ENCODE measurements at regions not wholly inside any gene's neighbourhood (a gene's known extent, or its start where the extent isn't known, plus 50 kb on each side); places are given as distances from the start of the nearest gene placed in this dataset.
"Not testable (repeated sequence)": the region's sequence is repeated elsewhere in the genome, so short reads cannot be mapped to it uniquely, and the experiment has no call there.

DNA sequence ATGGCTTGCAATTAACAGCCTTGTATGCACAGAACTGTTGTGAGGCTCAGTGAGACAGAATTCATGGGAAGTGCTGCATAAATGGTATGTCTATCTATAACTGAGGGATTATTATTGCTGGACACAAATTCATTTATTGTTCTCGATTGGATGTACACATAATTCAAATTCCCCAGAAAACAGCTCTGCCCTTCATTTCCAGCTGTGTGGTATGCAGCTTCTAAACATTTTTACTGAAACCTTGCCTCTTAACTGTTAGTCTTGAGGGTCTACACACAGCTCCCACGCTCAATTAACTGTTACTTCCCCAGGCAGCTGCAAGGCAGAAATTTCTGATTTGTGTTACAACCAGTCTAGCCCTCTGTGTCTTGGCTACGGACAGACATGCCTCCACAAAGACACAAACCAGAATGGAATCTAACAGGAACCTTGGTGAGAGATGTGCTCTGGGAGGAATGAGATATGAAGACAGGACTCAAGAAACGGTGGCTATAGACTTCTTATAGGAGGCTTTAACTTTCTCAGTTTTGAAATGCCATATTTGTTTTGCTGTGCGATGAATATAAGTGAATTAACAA is 139.7 kb upstream of the TBL1XR1 start:
- DNase-seq (ENCODE audit: low read depth in 2 of 2): no peak

DNA sequence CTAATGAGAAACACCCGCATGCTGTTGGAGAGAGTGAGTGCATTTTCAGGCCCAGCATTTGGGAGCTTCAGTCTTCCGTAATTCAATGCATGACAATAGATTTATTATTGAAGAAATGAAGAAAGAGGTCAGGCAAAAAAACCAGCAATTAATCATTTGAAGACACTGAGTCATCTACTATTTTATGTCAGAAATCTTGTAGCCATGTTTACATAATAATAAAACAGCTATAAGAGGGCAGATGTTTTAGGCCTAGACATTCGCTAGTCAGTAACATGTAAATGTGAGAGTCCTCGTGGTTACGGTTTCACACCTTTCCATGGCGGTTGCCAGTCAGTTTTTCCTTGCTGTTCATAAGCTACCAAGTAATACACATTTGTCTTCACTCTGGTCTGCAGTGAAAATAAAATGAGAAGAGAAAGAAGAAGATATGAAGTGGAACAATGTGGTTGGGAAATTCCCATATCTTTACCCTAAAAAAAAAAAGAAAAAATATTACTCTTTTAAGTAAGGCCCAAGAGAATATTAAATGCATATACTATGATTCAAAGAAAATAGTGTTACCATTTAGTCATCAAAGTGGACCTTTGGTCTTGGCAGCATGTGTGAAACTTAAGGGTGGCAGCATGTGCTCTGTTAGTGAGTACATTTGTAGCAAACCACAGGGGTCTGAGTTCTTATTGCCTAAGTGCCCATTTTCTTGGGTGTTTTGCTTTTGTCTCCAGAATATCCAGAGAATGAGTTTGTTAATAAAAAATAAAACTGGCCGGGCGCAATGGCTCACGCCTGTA is 140.5 kb upstream of the TBL1XR1 start:
- peak in 1 of 2 donors; percentile 31 for DNase-seq (ENCODE audit: low read depth in 2 of 2)

DNA sequence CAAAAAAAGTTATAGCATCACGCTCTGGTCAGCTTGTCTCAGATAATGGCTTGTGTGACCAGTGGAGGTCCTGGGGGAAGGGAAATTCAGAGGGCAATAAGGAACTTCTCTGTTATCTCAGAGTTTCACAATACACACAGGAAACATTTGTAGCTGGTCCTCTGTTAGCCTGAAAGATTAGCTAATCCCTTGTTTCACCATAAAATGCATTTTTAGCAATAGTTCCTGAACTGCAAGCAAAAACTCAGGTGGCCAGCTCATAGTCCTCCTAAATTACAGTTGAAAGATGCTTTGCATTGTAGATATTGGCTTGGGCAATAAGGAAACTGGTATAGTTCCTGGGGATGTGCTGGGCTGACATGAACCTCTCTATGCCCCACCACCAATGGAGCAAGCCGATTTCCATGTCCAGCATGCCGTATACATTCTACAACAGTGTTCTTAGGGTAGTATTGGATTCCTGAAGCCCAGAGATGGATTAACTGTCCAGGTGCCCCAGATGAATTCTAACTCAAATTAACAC is 141.5 kb upstream of the TBL1XR1 start:
- peak; percentile 10 to 49 for DNase-seq (ENCODE audit: low read depth in 2 of 2)

GRCh38 chr3:177339220-177339703 is 142.0 kb upstream of the TBL1XR1 start:
- not testable (repeated sequence) for DNase-seq (ENCODE audit: low read depth in 2 of 2)

DNA sequence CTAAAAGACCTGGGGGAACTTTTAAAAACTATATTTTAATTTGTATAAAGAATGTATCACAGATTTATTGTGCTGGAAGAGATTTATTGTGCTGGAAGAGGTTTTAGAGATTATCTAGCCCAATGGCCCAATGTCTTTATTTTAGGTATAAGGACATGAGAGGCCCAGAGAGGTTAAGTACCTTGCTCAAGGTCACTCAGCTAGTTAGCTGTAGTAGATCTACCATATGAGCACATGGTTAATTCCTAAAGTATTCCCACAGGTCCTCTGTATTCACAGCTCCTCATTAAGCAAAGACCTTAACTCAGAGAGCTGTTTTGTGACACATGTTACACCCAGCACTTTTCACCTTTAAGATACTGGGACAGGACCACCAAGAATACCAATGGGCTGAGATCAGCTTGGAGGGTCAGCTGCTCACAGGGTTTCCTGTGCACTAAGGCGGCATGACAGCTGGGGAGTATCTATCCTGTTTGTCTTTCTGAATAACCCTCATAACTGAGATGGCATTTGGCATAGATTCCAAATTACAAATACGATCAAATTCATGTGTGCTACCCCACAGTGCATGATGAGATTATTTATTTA is 143.1 kb upstream of the TBL1XR1 start:
- DNase-seq (ENCODE audit: low read depth in 2 of 2): peak; percentile 38 to 50

- DNase-seq (ENCODE audit: low read depth in 2 of 2): no peak
Observed at GRCh38 chr3:177341736-177342419, 144.6 kb upstream of the TBL1XR1 start.

DNA sequence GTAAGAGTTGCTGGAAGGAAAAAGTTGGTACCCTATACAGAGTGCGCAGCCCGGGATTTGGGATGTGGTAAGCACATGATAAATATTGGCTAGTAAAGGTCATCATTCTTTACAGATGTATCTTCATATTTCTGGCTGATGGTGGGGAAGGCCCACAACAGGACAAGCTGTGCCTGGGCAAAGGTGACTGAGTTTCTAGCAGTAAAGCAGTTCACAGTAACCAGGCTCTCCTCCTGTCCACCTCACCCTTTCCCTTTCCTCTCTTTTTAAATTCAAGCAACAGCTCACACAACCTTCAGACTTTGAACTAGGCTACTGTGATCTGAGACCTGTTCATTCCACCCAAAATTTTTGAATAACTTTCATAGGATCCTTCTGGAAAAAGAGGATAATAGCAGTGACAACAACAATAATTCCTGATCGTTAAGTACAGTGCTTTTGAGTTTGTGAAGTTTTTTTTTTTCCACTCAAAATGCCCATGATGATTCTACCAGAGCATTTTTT is 145.9 kb upstream of the TBL1XR1 start:
- DNase-seq (ENCODE audit: low read depth in 2 of 2): peak in 1 of 2 donors; percentile 56

DNA sequence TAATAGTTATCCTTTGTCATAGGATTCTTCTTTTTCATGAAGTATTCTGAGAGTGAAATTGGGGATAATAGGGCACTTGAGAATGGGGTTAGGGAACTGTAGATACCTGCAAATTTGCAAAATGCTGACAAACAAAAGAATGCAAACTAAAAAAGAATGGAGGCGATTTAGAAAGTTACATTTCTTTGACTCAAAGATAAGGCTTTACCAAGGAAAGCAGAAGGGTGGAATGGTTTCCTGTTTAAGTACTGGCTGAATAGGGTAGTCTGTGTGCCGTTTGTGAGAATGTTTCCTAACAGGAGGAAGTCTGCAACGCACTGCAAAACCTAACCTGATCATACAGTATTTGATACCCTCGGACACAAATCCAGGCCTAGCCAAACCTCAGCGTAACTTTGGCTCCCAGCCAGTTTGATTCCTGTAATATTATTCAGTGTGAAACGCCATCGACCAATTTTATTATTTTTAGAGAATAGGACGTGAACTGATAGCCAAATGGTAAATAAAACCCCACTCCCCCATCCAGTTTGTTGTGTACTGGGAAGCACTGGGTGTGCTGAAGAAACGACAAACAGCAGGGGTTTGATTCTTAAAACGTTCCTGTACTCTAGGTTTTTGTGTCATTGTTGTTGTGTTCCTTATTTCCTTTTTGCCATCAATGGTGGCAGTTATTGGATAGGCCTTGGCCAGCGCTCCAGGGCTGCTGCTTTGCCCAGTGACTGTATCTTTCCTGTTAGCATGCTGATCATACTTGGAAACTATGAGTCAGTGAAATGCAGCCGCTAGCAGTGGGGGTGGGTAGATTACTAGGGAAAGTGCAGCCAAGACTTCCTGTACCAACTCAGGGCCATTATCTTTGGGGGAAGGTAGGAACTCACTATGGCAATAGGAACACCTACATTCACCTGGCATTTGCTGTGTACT is 148.0 kb upstream of the TBL1XR1 start:
- peak; percentile 98 for DNase-seq (ENCODE audit: low read depth in 2 of 2)

DNA sequence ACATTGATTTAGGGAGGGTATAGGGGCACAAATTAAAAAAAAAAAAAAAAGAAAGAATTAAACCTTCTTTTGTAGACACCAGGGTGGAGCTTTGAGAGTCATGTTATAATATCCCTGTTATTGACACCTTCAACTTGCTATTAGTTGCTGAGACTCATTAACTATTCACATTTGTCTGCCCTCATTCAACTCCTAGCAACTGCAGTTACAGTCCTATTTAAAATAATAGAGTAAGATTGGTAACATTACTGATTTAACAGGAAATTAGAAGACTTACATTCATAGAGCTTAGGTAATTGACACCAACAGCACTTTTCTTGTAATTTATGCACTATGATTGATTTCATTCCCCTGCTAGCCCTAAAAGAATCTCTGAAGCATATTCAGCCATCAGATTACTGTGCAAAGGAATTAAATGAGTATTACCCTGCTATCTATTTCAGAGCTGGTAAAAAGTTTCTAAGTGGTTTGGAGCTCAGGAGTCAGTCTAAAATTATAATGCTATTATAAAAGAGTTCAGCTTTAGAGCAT is 148.8 kb upstream of the TBL1XR1 start:
- DNase-seq (ENCODE audit: low read depth in 2 of 2): no peak

GRCh38 chr3:177346878-177347277 is 149.6 kb upstream of the TBL1XR1 start:
- no peak for DNase-seq (ENCODE audit: low read depth in 2 of 2)

- DNase-seq (ENCODE audit: low read depth in 2 of 2): no peak
Observed at GRCh38 chr3:177347611-177348010, 150.3 kb upstream of the TBL1XR1 start.

GRCh38 chr3:177348974-177349373 is 151.7 kb upstream of the TBL1XR1 start:
- no peak for DNase-seq (ENCODE audit: low read depth in 2 of 2)

DNA sequence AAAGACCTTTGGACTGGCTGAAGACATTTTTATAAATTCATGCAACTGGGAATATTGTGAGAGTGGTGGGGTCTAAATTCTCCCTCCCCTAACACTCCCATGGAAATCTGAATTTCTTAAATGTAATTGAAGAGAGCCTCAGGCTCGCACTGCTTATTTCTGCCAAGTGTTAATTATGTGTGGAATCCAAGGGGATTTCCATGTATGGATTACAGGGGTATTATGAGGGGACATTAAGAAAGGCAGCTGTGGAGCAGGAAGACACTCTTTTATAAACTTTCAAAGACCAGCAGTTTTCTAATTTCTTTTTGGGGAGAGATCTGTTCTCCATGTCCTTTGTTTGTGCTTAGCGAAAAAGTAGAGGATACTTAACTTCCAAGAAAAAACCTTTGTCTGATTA is 152.1 kb upstream of the TBL1XR1 start:
- DNase-seq (ENCODE audit: low read depth in 2 of 2): no peak

DNA sequence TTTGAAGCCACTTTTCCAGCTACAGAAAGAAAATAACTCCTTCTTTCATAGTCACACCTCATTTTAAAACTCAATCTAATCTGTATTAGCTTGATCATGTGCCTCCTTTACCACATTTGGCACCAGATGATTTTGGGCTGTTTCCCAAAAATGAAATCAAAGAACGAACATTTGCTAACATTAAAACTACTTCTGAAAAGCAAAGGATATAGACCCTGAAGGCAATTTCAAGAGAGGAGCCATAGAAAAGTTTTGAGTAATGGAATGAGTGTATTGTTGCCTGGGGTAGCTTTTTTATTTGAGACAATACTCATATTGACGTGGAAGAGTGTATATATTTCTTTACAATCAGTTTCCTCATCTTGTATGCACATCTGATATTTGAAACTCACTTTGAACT is 152.8 kb upstream of the TBL1XR1 start:
- DNase-seq (ENCODE audit: low read depth in 2 of 2): no peak

- no peak for DNase-seq (ENCODE audit: low read depth in 2 of 2)
Observed at GRCh38 chr3:177351206-177351605, 153.9 kb upstream of the TBL1XR1 start.

DNA sequence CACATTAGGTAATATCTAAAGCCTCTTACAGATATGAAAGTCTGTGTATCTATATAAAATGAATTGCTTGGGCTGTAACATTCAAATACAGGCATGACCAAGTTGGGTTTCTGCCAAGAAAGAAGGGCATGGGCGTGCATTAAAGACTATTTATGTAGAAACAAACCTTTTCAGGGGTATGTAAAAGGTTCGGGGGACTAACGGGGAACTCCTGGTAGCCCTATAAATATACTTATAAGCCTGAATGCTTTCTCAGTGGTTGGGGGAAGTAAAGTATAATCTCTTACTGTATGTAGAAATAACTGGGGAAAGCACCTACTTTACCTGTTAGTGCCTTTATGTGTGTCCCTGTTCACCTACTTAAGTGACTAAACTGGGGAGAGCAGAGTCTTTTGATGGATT is 154.5 kb upstream of the TBL1XR1 start:
- no peak for DNase-seq (ENCODE audit: low read depth in 2 of 2)

DNA sequence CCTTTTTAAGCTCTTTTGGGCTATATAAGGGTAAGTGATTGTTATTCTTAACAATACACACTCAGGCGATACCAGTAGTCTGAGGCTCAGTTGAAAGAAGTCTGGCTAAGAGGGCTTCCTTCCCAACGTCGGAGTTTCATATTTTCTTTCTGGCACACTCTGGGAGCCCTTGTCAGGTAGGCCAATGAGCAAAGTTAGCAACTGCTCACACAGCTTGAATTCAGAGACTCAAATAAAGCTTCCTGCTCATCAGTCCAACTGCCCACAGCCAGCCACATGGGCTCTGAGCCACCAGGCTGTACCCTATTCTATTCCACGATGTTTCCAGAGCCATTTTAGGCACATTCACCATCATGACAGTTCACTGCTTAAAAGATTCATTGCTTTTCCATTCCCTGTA is 155.1 kb upstream of the TBL1XR1 start:
- no peak for DNase-seq (ENCODE audit: low read depth in 2 of 2)

DNA sequence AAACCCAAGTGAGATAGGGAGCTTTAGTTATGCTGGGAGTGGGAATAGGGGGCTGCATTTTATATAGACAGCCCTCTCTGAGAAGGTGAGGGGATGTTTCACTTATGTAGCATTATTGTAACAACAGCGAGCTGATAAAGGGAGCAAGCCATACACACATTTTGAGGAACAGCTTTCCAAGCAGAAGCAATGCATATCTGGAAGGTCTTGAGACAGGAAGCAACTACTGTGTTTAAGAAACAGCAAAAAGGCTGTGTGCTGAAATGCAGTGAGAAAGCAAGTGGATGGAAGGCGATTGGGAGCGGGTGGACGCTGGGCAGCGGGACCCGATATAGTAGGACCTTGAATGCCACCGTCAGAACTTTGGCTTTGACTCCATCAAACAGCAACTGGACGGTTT is 155.9 kb upstream of the TBL1XR1 start:
- no peak for DNase-seq (ENCODE audit: low read depth in 2 of 2)

DNA sequence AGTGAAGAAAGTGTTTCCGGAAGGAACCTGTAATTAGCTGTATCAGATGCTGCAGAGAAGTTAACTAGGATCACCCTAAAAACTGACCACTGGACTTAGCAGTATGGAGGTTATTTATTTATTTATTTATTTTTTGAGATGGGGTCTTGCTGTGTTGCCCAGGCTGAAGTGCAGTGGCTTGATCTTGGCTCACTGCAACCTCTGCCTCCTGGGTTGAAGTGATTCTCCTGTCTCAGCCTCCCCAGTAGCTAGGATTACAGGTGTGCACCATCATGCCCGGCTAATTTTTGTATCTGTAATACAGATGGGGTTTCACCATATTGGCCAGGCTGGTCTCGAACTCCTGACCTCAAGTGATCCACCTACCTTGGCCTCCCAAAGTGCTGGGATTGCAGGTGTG is 156.6 kb upstream of the TBL1XR1 start:
- not testable (repeated sequence) for DNase-seq (ENCODE audit: low read depth in 2 of 2)

- DNase-seq (ENCODE audit: low read depth in 2 of 2): no peak
Observed at GRCh38 chr3:177354466-177354865, 157.2 kb upstream of the TBL1XR1 start.

Measured in lung microvascular endothelial cell (primary cell).